ENCODE measurements at regions not wholly inside any gene's neighbourhood (a gene's known extent, or its start where the extent isn't known, plus 50 kb on each side); places are given as distances from the start of the nearest gene placed in this dataset.

- no peak overlapping the region for H3K4me3 ChIP-seq (ENCODE audit: low read depth, low read length)
- no peak for TF ChIP-seq CTCF (IDR thresholded peaks at IDR 0.05; ENCODE audit: low read depth, low read length, missing control alignments)
- no peak for DNase-seq (ENCODE audit: low read depth)
- in situ Hi-C loops (cut with HindIII; ENCODE audit: low sequenced_read_pairs): loop anchor here (5.0 kb wide), 1 partner anchor 47 kb away; no protein-coding TSS in a partner anchor
These were observed 149.7 kb upstream of the SPRY4 start for GRCh38 chr5:142474431-142475094.

- no peak for DNase-seq (ENCODE audit: low read depth)
- no peak for TF ChIP-seq CTCF (IDR thresholded peaks at IDR 0.05; ENCODE audit: low read depth, low read length, missing control alignments)
- in situ Hi-C loops (cut with HindIII; ENCODE audit: low sequenced_read_pairs): loop anchor here (5.0 kb wide), 1 partner anchor 46 kb away; no protein-coding TSS in a partner anchor
- no peak overlapping the region for H3K4me3 ChIP-seq (ENCODE audit: low read depth, low read length)
These were observed 148.2 kb upstream of the SPRY4 start for GRCh38 chr5:142473038-142473437.

DNA sequence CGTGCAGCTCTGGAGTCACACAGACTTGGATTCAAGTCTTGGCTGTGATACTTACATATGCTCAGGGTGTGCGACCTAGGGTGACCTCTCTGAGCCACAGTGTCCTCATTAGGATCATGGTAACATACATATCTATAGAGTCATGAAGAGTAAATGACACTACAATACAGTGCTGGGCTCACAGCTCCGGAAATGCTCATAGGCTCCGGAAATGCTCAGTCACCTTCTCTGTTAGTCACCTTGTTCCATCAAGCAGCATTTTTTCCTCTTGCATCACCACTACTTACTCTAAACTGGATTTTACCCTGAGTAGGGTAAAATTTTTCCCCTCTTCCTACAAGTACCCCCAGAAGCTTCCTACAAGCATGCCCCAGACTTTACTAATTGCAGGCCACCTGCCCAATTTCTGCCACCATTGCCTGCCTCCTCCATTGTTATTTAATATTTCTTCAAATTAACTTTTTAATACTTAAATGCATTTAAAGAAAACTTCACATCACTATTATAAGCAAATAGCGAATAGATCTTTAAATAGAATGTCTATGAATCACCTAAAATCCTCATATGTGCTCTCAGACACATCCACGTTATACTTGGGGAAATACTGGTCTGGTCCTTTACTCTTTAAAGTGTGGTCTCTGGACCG is 147.6 kb upstream of the SPRY4 start:
- no peak overlapping the region for H3K4me3 ChIP-seq (ENCODE audit: low read depth, low read length)
- TF ChIP-seq CTCF (IDR thresholded peaks at IDR 0.05; ENCODE audit: low read depth, low read length, missing control alignments): no peak
- in situ Hi-C loops (cut with HindIII; ENCODE audit: low sequenced_read_pairs): loop anchor here (5.0 kb wide), 1 partner anchor 45 kb away; no protein-coding TSS in a partner anchor
- no peak for DNase-seq (ENCODE audit: low read depth)

DNA sequence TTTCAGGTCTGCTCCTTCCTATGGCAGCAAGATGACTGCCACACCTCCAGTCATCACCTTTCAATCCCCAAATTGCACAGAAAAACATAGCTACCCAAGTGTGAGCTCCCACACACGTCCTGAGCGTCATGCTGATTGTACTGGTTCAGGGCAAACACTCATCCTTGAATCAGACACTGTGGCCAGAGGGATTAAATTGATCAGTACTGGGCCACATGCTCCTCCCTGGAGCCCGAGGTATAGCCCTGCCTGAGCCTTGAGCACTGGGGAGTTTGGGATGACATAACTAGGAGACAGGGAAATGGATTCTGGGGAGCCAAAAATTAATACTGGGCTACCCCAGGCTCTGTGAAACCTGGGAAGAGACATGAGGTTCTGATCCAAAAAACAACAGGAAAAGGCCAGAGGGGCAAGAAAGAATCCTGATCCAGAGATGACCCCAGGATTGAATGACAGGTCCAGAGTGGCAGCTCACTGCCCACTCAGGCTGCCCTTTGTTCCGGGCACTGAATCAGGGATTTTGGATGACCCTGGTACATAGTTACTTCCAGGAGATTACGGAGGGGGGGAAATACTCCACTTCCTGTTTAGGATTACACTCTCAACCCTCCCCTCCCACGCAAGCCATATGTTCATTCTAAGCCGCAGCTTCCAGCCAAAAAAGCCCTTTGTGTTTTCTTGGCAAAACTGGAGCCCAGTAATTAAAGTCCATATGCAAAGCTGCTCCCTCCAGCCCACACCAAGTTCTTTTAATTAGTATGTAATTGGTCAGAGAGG is 141.6 kb upstream of the SPRY4 start:
- in situ Hi-C loops (cut with HindIII; ENCODE audit: low sequenced_read_pairs): no loop called here
- no peak overlapping the region for H3K4me3 ChIP-seq (ENCODE audit: low read depth, low read length)

GRCh38 chr5:142465476-142465875 is 140.7 kb upstream of the SPRY4 start:
- no peak for DNase-seq (ENCODE audit: low read depth)
- no peak overlapping the region for H3K4me3 ChIP-seq (ENCODE audit: low read depth, low read length)
- no peak for TF ChIP-seq CTCF (IDR thresholded peaks at IDR 0.05; ENCODE audit: low read depth, low read length, missing control alignments)
- in situ Hi-C loops (cut with HindIII; ENCODE audit: low sequenced_read_pairs): no loop called here

More for the DNA sequence above, 141.6 kb upstream of the SPRY4 start:
- TF ChIP-seq CTCF (IDR thresholded peaks at IDR 0.05; ENCODE audit: low read depth, low read length, missing control alignments): no peak
- no peak for DNase-seq (ENCODE audit: low read depth)

DNA sequence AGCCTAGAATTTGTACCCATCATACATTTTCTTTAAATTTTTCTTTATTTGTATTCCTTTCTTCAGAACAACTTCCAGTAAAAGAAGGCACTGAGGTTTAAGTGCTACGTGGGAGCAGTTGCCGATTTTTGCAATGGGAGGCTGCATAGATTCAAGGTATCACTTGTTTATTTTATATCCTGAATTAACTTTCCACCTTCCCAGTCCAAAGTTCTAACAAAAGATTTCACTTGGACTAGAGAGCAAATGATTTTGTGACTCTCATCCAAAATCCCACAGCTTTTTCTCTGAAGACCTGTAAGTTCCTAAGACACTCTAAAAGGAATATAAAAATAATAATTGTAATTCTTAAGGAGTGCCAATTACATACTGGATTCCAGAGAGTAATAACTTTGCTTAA is 139.1 kb upstream of the SPRY4 start:
- no peak overlapping the region for H3K4me3 ChIP-seq (ENCODE audit: low read depth, low read length)
- in situ Hi-C loops (cut with HindIII; ENCODE audit: low sequenced_read_pairs): no loop called here
- no peak for TF ChIP-seq CTCF (IDR thresholded peaks at IDR 0.05; ENCODE audit: low read depth, low read length, missing control alignments)
- no peak for DNase-seq (ENCODE audit: low read depth)
